HG02610 (cell line): ENCODE measurements at regions not wholly inside any gene's neighbourhood (a gene's known extent, or its start where the extent isn't known, plus 50 kb on each side); places are given as distances from the start of the nearest gene placed in this dataset.
"Not testable (repeated sequence)": the region's sequence is repeated elsewhere in the genome, so short reads cannot be mapped to it uniquely, and the experiment has no call there.

Source experiments
- ATAC-seq: cut with Tn5 transposase; IDR thresholded peaks from one replicate; pipeline ENCODE4 v1.9.1; 2021; ENCODE audit warnings: mild to moderate bottlenecking, moderate library complexity; ENCODE audit not compliant: unreplicated experiment

DNA sequence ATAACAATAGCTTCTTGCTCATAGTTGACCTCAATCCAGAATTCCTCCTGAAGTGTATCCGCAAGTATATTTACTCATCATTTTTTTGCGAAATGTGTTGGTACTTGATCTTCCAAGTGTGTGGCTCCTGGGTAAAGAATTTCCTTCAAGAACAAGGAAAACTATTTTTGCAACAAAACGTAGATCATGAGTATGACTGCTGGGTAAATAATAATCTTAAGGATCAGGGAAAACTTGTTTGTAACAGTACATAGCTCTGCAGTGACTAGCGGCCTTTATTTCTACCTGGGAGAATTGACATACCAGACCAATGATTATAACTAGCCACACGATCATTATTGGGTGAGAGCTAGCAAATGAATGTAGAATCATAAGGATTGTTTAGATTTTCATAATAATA is 1311.7 kb downstream of the ARAP2 start:
- no peak for ATAC-seq

DNA sequence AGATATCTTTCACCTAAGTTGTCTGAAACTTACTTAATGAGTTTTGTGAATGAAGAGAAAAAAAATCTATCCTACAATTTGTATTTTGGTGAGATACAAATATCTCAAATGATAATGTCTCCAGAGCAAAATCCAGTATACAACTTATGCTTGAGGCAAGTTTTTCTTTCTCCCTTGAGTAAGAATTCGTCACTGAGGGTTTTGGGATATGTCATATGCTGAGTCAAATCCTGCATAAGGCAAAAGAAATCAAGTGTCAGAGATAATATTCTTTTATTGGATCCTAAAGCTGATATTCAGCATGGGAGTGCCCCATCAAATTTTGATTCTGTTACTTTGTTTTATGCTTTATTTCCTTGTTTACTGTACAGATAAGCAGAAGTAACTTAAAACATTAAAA is 1308.6 kb downstream of the ARAP2 start:
- ATAC-seq = no peak

DNA sequence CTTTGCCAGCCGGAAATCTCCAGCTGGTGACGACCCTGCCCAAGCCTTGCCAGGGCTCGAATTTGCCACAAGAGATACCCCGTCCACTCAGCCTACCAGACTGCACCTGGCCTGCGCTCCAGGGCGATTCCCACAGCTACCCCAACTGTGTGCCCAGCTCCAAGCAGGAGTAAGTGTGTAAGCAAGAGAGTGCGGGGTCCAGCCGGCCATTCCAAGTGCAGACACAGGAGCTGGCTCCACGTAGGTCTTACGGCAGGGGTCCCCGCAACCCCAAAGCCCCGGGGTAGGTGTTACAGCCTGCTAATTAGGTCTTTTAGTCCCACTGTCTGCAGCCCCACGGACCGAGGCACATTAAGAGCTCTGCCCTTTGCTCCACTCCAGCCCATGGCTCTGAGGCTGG is 1305.2 kb downstream of the ARAP2 start:
- ATAC-seq = no peak

DNA sequence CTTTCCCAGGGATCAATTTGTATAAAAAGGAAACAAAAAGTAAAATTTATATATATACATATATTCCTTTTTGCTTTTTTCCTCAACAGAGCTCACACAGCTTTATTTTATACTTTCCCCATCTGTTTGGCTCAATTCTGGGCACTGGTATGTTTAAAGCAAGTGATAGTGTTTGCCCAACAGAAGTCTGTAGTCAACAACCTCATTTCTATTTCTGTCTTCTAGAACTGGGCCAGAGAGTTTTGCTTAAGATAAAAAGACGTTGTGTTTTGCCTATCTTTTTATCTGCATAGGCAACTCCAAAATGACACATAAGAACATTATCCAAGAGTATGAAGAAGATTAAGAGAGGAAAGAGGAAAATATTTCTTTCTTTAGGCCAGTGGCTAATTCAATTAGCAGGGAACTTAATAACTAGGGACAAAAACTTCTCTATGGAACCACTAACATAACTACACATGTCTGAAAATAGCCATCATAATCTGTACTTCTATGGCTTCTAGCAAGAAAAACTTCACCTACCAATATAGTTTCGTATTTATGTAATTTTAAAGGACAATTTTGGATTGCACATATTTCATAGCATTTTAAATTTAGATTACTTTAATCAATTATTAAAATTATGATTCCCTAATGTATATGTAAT is 1300.5 kb downstream of the ARAP2 start:
- ATAC-seq = no peak

DNA sequence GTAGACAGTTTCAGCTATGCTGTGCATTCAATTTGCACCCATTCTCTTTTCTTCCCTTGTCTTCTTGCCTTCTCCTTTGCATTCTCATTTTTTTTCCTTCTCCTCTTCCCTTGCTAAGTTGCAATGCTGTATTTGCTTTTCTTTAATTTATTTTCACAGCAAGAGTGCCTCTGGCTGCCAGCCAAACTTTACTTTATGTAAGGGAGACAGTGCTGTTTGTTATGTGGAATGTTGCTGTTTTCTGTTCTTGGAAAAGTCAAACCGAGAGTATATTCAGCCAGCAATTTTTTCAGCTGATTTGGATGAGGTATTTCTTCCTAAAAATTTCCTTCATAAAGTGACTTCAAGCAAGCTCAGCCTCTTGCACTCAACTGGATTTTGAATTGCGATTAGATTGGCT is 1293.4 kb downstream of the ARAP2 start:
- ATAC-seq = no peak

DNA sequence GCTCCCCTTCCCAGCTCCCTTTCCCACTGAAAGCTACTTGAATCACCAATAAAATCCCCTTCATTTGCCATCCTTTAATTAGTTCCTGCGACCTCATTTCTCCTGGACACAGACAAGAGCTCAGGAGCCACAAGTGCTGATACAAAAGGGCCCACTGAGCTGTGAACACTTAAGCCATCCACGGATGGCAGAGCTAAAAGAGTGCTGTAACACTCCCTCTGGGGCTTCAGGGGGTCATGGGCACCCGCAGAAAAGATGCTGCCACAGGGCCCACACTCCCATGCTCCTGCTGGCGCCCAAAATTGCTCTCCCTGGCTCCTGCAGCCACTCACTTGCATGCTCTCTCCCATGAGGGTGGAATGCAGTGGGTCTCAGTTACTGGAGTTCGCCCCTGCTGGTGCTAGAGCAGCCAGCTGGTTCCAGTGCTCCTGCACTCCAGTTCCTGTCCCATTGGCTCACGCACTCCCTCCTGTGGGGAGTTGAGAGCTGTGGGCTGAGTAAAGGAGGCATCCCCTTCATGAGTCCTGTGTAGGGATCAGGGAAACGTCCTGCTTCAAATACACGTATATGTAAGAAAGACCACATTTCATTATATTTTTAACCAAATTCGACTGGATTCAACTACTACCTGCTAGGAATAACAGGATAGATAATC is 1291.0 kb downstream of the ARAP2 start:
- no peak for ATAC-seq

DNA sequence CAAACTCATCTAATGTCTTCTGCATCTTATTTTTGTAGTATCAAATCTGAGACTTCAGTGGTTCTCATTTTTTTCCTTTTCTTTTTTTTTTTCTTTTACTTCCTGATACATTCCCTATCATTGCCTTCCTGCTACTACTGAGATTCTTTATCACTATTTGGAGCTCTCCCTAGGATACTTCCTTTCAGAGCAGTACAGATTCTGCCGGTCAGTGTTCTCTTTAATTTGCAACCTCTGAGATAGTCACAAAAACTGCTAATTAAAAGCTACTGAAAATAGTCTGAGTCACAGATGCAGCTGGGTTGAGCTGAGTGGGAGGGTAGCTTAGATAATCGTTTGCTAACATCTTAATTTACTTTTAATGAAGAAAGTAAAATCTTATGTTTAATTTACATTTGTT is 1279.7 kb downstream of the ARAP2 start:
- no peak for ATAC-seq

DNA sequence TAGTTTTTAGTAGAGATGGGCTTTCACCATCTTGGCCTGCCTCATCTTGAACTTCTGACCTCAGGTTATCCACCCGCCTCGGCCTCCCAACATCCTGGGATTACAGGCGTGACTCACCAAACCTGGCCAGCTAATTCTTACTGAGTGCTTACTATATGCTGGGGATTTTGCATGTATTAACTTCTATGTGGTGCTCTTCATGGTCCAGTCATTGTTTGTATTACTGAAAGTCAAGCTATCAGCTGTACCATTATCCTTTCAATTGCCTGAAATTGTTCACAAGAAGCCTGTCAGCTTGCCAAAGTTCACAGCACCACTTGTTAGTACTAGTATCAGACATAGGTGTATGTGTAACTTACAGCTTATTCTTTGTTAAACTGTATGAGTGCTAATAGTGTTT is 1272.1 kb downstream of the ARAP2 start:
- ATAC-seq = no peak

DNA sequence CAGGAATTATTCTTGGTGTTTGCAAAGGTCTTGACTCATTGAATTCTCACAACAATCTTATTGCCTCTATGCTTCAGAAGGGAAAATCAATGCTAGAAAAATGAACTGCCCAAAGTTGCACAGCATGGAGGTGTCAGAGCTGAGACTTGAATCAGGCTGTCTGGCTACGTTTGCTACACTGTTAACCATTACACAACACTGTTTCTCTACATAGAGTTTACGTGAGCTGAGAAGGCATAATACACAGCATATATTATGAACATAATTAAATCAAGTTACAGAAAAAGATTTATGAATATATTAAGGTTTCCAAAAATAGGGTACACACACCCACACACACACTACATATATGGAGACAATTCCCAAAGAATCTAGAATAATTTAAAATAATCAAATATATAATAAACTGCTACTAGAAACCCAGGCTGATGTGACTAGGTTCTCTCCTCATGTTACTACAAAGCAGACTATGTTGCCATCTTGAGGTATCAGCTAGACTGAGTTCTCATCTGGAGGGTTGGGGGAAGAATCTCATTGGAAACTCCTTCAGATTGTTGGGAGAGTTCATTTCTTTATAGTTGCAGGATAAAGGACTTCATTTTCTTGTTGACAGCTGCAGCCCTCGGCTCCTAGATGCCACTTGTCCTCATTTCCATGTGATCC is 1270.5 kb downstream of the ARAP2 start:
- ATAC-seq = no peak

DNA sequence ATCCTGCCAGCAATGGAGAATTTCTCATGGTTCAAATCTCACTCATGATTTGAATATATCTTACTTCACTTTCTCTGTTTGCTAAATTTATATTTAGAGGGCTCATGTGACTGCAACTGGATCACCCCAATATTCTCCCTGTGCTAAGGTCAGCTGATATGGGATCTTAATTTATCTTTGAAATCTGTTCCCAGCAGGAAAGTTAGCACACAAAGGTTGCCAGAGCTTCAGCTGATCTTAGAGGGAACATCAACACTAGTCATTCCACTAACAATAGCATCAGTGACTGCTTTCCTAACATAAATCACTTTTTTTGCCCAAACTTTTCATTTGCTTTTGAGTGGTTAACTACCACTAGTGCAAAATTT is 1270.0 kb downstream of the ARAP2 start:
- ATAC-seq = no peak

DNA sequence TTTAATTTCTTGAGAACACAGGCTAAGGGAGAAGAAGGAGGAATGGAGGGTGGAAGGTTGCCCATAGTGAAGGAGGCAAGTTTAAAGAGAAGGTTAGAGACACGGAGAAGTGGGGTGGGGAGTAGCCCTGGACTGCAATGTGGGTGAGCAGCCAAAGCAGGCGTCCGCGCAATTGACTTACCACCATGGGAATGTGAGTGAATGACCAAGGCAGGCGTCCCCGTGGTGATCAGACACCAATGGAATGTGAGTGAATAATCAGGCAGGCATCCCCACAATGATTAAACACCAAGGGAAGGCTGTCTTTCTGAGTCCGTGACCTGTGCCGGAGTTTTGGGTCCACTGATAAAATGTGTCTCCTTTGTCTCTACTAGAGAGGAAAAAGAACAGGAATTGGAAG is 1223.1 kb downstream of the ARAP2 start:
- not testable (repeated sequence) for ATAC-seq

DNA sequence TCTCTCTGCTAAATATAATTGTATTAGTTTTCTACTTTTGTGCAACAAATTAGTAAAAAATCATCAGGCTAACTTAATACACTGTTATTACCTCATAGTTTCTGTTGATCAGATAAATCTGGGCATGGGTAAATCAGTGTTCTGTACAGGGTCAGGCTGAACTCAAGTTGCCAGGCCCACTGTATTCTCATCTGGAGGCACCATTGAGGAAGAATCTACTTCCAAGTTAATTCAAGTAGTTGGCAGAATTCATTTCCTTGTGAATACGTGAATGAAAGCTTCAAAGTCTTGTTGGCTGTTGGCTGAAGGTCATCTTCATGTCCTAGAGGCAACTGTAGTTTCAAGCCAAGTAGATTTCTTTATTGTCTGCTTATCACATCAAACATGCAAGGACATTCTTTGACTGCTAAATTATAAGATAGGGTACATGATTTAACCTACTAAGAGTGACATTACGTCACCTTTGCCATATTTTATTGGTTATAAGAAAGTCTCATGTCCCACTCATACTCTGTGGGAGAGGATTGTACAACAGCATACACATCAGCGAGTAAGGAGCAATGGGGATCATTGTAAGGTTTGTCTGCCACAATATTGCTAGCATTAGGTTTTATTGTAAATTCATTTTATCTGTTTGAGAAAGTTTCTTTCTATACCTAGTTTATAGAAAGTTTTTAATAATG is 1219.0 kb downstream of the ARAP2 start:
- ATAC-seq = no peak

DNA sequence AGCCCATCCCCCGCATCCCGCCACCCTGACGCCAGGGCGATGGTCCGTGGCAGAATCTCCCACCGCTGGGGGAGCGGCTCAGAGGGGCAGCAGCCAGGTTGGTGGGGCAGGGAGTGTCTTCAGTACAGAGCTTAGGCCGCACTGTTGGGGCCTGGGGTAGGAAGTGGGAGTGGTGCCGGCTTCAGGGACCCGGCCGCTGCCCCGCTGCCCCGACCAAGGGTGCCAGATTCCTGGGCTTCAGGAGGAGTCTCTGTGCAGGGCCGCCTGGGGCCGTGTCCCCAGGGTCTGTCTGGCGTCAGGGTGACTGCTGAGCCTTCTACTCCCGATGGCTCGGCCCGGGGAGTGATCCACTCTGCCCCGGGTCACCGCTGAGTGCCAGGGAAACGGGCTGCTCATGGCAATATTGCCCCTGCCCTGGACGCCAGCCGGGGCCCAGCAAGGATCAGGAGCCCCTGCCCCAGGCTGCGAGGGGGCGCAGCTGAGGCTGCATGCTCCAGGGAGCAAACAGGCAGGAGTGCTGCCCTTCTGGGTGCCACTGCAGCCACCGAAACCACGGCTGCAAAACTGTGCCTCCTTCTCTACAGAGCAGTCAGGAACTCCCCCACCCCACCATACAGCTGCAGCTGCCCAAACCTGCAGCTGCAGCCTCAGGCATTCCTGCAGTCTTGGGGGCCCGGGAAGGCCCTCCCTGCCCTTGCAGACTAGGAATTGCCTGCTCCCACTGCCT is 1206.1 kb downstream of the ARAP2 start:
- ATAC-seq = no peak

DNA sequence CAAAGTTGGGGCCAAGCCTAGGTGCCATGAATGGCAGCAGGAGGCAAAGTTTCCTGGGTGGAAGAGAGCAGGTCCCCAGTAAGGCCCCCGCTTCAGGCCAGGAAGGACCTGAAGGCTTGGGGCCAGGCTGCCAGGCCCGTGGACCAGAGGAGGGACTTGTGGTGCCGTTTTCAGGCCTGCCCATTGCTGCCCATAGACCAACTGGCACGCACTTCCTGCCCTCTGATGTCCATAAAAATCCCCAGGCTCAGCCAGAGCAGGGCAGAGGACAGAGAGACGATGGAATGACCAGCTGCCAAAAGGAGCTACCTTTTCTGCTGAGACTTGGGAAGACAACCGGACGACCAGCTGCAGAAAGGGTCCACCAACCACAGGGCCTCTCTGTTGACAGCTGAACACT is 1205.5 kb downstream of the ARAP2 start:
- ATAC-seq = no peak

DNA sequence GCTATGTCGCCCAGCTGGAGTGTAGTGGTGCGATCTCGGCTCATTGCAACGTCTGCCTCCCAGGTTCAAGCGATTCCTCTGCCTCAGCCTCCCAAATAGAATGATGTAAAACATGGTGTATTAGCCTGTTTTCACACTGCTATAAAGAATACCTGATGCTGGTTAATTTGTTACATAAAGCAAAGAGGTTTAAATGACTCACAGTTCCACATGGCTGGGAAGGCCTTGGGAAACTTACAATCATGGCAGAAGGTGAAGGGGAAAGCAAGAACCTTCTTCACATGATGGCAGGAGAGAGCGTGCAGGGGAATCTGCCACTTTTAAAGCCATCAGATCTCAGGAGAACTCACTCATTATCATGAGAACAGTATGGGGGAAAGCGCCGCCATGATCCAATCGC is 1191.8 kb downstream of the ARAP2 start:
- no peak for ATAC-seq

DNA sequence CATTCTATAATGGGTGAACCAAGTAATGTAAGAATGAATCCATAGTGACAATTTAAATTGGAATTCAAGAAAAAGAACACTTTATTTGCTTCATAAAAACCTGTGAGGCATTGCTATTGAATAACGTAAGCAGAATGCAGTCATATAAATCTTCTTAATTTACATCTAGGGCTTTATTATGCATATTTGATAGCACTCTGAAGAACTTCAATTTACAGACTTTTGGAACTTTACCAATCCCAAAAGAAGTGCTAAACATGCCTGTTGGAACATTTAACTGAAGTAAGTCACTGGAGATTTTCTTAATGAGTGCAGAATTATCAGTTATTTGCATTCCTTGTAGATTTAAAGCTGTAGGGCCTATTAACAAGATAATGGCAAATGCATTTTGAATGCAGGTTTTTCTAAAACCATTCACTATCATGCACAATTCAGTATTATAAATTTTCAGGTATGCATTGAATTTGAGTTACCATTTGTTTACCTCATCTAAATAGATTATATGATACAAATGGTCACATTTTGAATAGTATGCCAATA is 1181.2 kb downstream of the ARAP2 start:
- ATAC-seq = no peak

DNA sequence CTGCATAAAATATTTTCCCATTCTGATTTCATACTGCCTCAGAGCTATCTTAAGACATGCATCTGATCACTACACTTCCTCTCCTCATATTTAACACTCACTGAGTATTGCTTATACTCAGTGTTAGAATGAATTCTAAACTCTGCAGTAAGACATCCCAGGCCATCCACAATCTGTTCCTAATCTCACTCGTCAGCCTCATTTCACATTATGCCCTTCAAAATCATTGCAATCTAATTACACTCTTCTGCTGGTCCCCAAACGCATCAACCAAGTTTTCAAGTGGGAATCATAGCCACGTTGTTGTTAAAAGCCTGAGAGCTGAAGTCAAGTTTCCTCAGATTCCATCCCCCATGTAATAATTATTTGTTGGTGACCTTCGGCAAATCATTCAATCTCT is 1177.9 kb downstream of the ARAP2 start:
- no peak for ATAC-seq

DNA sequence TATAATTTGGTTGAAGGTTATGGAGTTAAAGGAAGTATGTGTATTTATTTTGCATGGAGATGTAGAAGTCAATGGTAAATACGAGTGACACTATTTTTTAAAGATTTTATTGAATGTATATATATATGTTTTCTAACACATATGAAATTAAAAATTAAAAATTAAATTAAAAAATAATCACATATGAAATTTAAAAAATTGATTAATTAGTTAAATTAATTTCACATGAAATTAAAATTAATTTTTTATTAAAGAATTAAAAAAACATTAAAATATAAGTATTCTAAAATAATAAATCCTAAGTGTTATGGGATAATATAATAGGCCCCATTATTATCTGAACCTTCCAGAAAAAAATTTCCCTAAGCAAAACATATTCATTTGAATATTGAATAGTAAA is 1163.5 kb downstream of the ARAP2 start:
- ATAC-seq = no peak

DNA sequence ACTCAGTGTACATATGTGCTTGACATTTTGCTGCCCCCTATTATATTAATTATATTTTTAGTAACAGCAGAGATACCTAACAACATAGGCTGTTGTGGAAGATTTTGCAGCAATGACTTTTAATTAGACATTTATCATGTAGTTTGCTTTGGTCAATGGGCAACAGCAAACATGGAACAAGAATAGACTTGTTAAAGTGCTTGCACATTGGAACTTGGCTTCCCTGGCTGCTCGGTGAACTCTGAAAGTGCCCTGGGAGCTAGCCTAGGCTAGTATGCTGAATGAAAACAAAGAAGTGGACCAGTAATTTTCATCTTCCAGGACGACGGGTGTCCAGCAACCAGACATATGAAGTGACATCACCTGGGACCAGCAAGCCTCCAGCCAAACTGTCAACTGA is 1157.1 kb downstream of the ARAP2 start:
- ATAC-seq = no peak

DNA sequence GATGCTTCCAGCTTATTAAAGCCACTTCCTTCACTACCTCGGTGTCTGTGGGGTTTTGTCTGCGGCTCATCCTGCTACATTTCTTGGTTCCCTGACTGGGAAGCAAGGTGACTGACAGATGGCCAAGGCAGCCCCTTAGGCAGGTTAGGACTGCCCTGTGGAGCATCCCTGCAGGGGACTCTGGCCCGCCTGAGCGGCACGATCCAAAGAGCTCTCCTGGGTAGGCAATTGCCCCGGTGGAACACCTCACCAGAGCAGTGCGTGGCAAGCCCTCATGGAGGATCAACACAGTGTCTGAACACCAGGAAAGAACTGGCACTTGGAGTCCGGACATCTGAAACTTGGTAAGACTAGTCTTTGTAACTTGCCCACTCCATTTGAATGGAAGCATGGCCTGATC is 1143.4 kb downstream of the ARAP2 start:
- ATAC-seq = no peak

DNA sequence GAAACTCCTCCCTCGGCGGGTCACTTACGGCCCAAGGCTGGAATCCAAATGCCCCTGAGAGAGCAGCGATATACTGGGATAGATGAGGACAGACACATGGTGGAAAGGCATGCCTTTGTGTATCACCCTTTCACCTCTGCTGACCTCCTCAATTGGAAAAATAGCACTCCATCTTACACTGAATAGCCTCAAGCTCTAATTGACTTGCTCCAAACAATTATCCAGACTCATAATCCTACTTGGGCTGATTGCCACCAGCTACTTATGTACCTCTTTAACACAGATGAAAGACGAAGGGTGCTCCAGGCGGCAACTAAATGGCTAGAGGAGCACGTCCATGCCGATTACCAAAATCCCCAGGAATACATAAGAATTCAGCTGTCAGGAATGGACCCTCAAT is 1142.2 kb downstream of the ARAP2 start:
- no peak for ATAC-seq
